ENCODE measurements at regions not wholly inside any gene's neighbourhood (a gene's known extent, or its start where the extent isn't known, plus 50 kb on each side); places are given as distances from the start of the nearest gene placed in this dataset.

DNA sequence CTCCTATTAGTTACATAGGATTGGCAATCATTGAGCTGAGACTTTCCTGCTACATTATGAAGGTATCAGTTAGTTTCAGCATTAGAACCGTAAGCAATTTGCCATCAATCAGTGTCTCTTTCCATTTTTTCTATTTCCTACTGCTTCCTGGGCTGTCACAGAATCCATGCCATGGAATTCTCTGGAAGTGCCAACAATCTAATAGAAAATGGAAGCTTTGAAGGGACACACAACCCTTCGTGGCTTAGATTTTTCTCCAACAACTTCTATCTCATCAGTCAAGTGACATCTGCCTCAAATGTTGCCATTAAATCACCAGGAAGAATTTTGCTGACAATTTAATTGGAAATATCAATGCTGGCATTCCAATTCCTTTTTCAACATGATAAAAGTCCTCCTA is 183.5 kb upstream of the PARD3B start:
- no peaks in the 10 kb centered on the region for H3K9me3 ChIP-seq
- no peaks in the 10 kb centered on the region for H3K4me1 ChIP-seq
- 63 to 65% methylated on average over 2 of the region's 2 CpGs for WGBS, 2 donors
- DNase-seq, result no peak
- intact Hi-C loops (cut with DNase I), result no loop called here
- no peak overlapping the region for H3K27ac ChIP-seq
- no peak for TF ChIP-seq POLR2A (IDR thresholded peaks at IDR 0.05)
- TF ChIP-seq, protein P1, sequence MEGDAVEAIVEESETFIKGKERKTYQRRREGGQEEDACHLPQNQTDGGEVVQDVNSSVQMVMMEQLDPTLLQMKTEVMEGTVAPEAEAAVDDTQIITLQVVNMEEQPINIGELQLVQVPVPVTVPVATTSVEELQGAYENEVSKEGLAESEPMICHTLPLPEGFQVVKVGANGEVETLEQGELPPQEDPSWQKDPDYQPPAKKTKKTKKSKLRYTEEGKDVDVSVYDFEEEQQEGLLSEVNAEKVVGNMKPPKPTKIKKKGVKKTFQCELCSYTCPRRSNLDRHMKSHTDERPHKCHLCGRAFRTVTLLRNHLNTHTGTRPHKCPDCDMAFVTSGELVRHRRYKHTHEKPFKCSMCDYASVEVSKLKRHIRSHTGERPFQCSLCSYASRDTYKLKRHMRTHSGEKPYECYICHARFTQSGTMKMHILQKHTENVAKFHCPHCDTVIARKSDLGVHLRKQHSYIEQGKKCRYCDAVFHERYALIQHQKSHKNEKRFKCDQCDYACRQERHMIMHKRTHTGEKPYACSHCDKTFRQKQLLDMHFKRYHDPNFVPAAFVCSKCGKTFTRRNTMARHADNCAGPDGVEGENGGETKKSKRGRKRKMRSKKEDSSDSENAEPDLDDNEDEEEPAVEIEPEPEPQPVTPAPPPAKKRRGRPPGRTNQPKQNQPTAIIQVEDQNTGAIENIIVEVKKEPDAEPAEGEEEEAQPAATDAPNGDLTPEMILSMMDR (IDR thresholded peaks at IDR 0.05), result no peak
- no peak overlapping the region for H3K4me3 ChIP-seq
- H3K27me3 ChIP-seq, result no peaks in the 10 kb centered on the region
- no peaks in the 10 kb centered on the region for H3K36me3 ChIP-seq

DNA sequence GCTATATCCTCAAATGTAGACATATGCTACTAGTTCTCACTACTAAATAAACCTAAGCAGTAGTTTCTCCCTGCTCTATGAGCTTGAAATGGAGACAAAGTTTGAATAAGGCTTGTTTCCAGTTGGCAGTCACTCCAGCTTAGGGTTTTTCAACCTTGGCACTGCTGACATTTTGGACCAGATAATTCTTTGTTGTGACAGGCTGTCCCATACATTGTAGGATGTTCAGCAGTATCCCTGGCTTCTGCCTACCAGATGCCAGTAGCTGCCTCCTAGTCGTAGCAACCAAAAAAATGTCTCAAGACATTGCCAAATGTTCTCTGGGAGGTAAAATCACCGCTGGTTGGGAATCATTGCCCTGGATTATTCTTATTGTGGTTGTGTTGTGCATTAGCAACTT is 182.7 kb upstream of the PARD3B start:
- no peak for TF ChIP-seq POLR2A (IDR thresholded peaks at IDR 0.05)
- TF ChIP-seq, protein P1 (IDR thresholded peaks at IDR 0.05), result no peak
- WGBS, 2 donors, result 54 to 68% methylated on average over 2 of the region's 2 CpGs
- H3K27ac ChIP-seq, result no peak overlapping the region
- intact Hi-C loops (cut with DNase I), result no loop called here
- no peaks in the 10 kb centered on the region for H3K4me1 ChIP-seq
- H3K4me3 ChIP-seq, result no peak overlapping the region
- H3K36me3 ChIP-seq, result no peaks in the 10 kb centered on the region
- H3K9me3 ChIP-seq, result no peaks in the 10 kb centered on the region
- no peaks in the 10 kb centered on the region for H3K27me3 ChIP-seq
- DNase-seq, result no peak

DNA sequence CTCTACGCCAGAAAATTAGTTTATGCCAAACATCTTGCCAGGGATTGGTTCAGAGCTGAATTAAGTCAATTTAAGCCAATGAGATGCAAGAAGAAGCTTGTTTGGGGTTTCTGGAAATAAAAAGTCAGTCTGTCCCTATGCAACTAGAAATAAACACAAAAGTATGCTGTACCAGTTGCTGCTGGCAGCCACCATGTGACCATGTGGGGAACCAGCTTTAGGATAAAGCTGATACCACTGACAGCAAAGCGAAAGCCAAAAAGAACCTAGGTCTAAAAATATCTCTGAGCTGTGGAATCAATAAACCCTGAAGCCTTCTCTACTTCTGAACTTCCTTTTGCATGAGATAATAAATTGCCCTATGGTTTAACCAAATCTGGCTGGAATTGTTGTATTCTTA is 181.8 kb upstream of the PARD3B start:
- TF ChIP-seq, protein P1 (IDR thresholded peaks at IDR 0.05), result no peak
- TF ChIP-seq POLR2A (IDR thresholded peaks at IDR 0.05), result no peak
- Histone ChIP-seq H3K4me1 (no peaks in the 10 kb centered on the region), H3K27ac (no peak overlapping the region), H3K36me3 (no peaks in the 10 kb centered on the region), H3K9me3 (no peaks in the 10 kb centered on the region), H3K4me3 (no peak overlapping the region), H3K27me3 (no peaks in the 10 kb centered on the region)
- DNase-seq, result no peak
- intact Hi-C loops (cut with DNase I), result no loop called here
- WGBS, 2 donors, result 86 to 93% methylated on average over 2 of the region's 2 CpGs

DNA sequence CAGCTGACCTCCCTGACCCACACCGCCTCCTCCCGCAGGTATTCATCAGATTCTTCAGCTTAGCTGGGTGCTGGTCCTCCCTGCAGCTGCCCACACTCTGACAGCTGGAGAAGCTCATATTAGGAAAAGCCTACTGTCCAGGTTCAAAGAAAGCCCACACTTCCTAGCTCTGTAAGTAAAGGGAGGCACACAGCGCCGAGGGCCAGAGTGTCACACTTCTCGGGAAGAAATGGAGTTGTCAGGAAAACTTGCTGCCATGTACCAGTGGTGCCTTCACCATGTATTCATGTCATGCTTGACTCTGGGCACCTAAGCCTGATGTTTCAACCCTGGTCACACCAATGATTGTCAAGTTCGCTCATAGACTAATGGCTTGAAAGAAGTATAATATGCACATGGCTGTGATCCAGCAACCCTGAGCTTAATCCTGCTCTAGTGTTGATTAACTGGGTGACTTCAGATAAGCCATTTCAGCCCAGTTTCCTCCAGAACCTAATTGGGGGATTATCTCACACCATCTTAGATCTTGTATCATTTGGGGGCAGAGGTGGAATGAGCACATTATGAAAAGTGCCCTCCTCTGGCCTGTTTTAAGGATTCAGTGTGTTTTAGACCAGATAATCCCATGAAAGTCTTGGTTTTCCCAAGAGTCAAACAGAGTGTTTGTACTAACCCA is 180.3 kb upstream of the PARD3B start:
- DNase-seq, result no peak
- WGBS, 2 donors, result 93 to 95% methylated on average over 3 to 6 of the region's 6 CpGs
- intact Hi-C loops (cut with DNase I), result no loop called here

DNA sequence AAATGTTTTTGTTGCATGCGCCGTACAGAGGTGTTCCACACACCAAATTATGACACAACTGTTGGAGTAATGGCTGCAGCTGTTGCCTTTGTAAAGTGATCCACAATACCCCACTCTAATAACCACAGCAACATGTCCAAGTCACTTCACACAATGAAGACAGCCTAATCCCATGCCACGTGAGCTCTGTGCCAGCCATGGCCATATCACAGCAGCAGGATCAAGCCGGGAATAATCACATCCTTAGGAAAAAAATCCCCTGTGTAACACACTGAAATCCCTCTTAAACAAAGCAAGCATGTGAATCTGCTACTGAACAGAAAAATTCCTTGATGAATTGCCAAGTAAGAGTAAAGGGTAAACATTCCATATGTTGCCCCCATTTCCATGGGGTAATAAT is 179.5 kb upstream of the PARD3B start:
- H3K9me3 ChIP-seq, result no peaks in the 10 kb centered on the region
- 67 to 69% methylated on average over 4 of the region's 4 CpGs for WGBS, 2 donors
- H3K27ac ChIP-seq, result no peak overlapping the region
- H3K27me3 ChIP-seq, result no peaks in the 10 kb centered on the region
- intact Hi-C loops (cut with DNase I), result no loop called here
- DNase-seq, result no peak
- H3K4me3 ChIP-seq, result no peak overlapping the region
- H3K36me3 ChIP-seq, result no peaks in the 10 kb centered on the region
- H3K4me1 ChIP-seq, result no peaks in the 10 kb centered on the region
- TF ChIP-seq POLR2A (IDR thresholded peaks at IDR 0.05), result no peak
- TF ChIP-seq, protein P1 (IDR thresholded peaks at IDR 0.05), result no peak

More for the DNA sequence above, 180.3 kb upstream of the PARD3B start:
- H3K4me1 ChIP-seq, result no peaks in the 10 kb centered on the region
- no peaks in the 10 kb centered on the region for H3K36me3 ChIP-seq
- TF ChIP-seq, protein P1 (IDR thresholded peaks at IDR 0.05), result no peak
- H3K4me3 ChIP-seq, result no peak overlapping the region
- no peak overlapping the region for H3K27ac ChIP-seq
- H3K9me3 ChIP-seq, result no peaks in the 10 kb centered on the region
- no peaks in the 10 kb centered on the region for H3K27me3 ChIP-seq
